Activated CD4-positive, alpha-beta T cell treated with anti-CD3 and anti-CD28 coated beads, Interleukin-2, amount 10 ng/mL, durations not matched to agents 7 days and 5 days (primary cell): ENCODE measurements at regions not wholly inside any gene's neighbourhood (a gene's known extent, or its start where the extent isn't known, plus 50 kb on each side); places are given as distances from the start of the nearest gene placed in this dataset.
A peak's percentile ranks its signal among the peaks of the same experiment; 100 is the strongest.

Experiments
- CTCF ChIA-PET: fragments of 350-600 bp; sonication (Branson Sonifier 250); formaldehyde crosslinking; loops from one replicate; lab custom pipeline; 2021; ENCODE audit warnings: antibody characterized with exemption; lab: Charles Lee
- POLR2A ChIA-PET: fragments of 350-600 bp; sonication (Branson Sonifier 250); formaldehyde crosslinking; loops from one replicate; lab custom pipeline; 2021; ENCODE audit warnings: antibody characterized with exemption; lab: Charles Lee
- DNase-seq: peaks from one replicate; pipeline ENCODE4 v3.0.0-alpha.2; 2020
- H3K27ac Mint-ChIP-seq: one replicate; pipeline ENCODE4 v1.8.0; 2021; ENCODE audit warnings: mild to moderate bottlenecking, moderate library complexity, mixed read lengths
- H3K27me3 Mint-ChIP-seq: one replicate; pipeline ENCODE4 v1.8.0; 2021; ENCODE audit warnings: mixed read lengths
- H3K36me3 Mint-ChIP-seq: one replicate; pipeline ENCODE4 v1.8.0; 2021; ENCODE audit warnings: low read depth, mixed read lengths
- H3K4me1 Mint-ChIP-seq: one replicate; pipeline ENCODE4 v1.8.0; 2021; ENCODE audit warnings: mixed read lengths
- H3K4me3 Mint-ChIP-seq: one replicate; pipeline ENCODE4 v1.8.0; 2021; ENCODE audit warnings: mild to moderate bottlenecking, moderate library complexity, mixed read lengths
- H3K9me3 Mint-ChIP-seq: one replicate; pipeline ENCODE4 v1.8.0; 2021; ENCODE audit warnings: mixed read lengths

DNA sequence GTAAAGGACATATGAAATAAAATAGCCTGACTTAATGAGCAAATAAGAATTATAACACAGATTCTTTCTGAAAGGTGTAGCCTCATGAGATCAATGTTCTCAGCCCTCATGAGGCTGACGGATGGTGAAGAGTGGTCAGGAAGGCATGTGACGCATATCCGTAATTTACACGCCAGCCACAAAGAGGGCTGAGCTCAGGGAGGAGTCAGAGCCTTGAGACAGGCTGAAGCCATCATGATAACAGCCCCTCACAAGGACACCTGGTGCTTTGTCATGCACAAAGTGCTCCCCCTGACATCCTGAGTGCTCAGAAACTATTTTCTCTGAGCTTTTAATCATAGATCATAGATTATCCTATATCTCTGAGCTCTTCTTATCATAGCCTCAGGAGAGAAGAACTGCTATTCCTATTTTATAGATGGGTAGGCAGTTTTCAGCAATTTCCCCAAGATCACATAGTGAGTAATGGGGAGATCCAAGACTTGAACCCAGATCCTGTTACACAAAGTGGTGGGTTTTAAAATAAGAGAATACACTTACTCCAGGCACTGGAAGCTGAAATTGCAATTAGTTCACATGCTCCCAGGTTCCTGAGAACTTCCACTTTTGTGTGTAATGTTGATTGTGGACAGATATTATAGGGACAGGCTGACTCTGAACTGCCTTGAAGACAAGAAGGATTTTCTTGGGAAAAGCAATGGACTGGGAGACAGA is 267.1 kb downstream of the RPLP1 start:
- Mint-ChIP-seq H3K27ac (peak overlapping the region; percentile 79), H3K4me3 (no peak overlapping the region), H3K27me3 (peaks cover 12% of the 10 kb centered on the region), H3K36me3 (peaks cover 9% of the 10 kb centered on the region), H3K9me3 (peaks cover 9% of the 10 kb centered on the region), H3K4me1 (peaks cover 95% of the 10 kb centered on the region)
- ChIA-PET POLR2A (no interaction called here), CTCF (interaction anchor here (0.9 to 2.9 kb wide), 8 partner anchors 7 to 378 kb away, joined by 3 to 12 read pairs (median 4); partner anchors contain the start of gene TLE3)
- peak; percentile 65 for DNase-seq

DNA sequence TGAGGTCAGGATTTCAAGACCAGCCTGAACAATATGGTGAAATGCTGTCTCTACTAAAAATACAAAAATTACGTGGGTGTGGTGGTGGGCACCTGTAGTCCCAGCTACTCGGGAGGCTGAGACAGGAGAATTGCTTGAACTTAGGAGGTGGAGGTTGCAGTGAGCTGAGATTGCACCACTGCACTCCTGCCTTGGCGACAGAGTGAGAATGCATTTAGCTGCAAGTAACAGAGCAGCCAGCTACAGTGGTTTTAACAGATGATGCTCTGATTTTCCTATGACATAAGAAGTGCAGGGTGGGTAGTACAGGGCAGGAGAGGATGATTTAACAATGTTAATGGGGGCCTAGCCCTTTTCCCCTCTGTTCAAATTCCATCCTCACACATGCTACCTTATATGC is 267.9 kb downstream of the RPLP1 start:
- Mint-ChIP-seq H3K9me3 (peaks cover 9% of the 10 kb centered on the region), H3K27ac (peak overlapping the region; percentile 77), H3K36me3 (peaks cover 9% of the 10 kb centered on the region), H3K4me3 (peak overlapping the region; percentile 3), H3K4me1 (peaks cover 92% of the 10 kb centered on the region), H3K27me3 (peaks cover 16% of the 10 kb centered on the region)
- POLR2A ChIA-PET: no interaction called here
- CTCF ChIA-PET: interaction anchor here (0.9 to 2.9 kb wide), 8 partner anchors 8 to 768 kb away, joined by 3 to 12 read pairs (median 5); no protein-coding TSS in a partner anchor
- DNase-seq: no peak

DNA sequence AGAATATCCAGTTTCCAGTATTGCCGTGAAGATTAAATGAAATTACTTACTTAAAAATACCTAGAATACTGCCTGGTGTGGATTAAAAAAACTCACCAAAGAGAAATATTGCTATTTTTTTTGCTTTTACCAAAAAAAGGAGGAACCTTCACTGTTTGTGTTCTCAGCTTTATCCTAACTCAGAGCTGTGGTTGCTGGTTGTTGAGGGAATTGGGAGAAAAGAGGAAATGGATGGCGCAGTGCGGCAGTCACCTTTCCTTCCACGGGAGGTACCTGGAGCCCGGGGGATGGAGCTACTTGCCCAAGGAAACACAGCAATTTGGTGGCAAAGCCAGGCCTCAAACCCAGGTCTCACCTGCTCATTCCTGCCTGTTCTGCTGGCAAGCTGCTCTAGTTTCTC is 270.3 kb downstream of the RPLP1 start:
- DNase-seq: no peak
- no peak overlapping the region for H3K4me3 Mint-ChIP-seq
- CTCF ChIA-PET: interaction anchor here (0.7 to 1.6 kb wide), 4 partner anchors 12 to 270 kb away, joined by 3 to 6 read pairs (median 3); no protein-coding TSS in a partner anchor
- peaks cover 11% of the 10 kb centered on the region for H3K27me3 Mint-ChIP-seq
- H3K36me3 Mint-ChIP-seq: peaks cover 3% of the 10 kb centered on the region
- H3K27ac Mint-ChIP-seq: no peak overlapping the region
- POLR2A ChIA-PET: no interaction called here
- peaks cover 92% of the 10 kb centered on the region for H3K4me1 Mint-ChIP-seq
- H3K9me3 Mint-ChIP-seq: peaks cover 3% of the 10 kb centered on the region

DNA sequence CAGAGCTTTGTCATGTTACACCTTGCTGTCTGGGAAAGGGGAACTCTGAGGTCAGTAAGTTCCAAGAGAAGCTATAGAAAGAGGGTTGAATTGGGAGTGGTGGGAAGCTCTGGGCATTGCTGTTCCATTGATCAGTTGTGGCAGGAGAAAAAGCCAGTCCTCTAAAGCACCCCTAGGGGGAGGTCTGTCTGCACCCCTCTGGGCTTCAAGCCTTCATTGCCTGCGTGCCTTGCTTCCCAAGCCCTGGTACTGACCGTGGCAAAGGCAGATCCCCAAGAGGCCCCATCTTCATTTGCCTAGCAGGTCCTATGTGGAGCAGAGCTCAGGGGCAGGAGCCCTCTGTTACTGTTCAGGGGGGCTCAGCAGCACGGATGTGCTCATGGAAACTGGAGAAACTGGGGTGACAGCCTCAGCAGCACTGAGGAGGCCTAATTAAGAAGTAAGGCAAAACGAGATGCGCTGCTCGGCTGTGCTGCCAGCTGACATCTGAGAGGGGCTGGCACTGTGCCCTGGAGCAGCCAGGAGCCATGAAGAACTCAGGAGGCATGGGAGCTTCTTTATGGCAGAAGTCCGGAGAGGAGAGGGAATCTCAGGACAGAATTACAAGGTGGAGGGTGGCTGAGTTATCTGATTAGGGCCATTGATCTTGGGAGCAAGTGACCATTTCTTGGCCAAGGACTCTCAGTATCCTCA is 270.9 kb downstream of the RPLP1 start:
- Mint-ChIP-seq H3K9me3 (peaks cover 3% of the 10 kb centered on the region), H3K27ac (no peak overlapping the region), H3K4me3 (no peak overlapping the region), H3K4me1 (peaks cover 91% of the 10 kb centered on the region), H3K27me3 (peaks cover 11% of the 10 kb centered on the region), H3K36me3 (peaks cover 3% of the 10 kb centered on the region)
- no peak for DNase-seq
- POLR2A ChIA-PET: no interaction called here
- CTCF ChIA-PET: interaction anchor here (0.7 to 1.6 kb wide), 4 partner anchors 11 to 270 kb away, joined by 3 to 6 read pairs (median 3); no protein-coding TSS in a partner anchor

DNA sequence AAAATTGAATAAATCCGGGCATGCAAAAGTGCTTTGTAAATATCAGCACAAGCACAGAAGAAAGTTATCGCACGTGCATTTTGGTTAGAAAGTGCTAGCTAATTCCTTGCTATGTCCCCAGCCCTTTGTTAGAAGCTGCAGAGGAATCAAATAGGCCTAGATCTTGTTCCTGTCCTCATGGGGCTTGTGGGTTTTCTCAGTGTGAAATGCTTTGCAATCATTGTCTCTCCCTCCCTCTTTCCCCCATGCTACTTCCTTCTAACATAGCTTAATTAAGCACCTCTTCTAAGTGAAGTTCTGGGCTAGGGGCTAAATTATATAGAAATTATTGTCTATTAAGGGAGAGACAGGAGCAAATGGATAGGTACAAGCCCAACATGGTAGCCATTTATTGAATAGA is 271.7 kb downstream of the RPLP1 start:
- Mint-ChIP-seq H3K36me3 (peaks cover 3% of the 10 kb centered on the region), H3K9me3 (peaks cover 3% of the 10 kb centered on the region), H3K4me3 (no peak overlapping the region), H3K4me1 (peaks cover 91% of the 10 kb centered on the region), H3K27ac (no peak overlapping the region), H3K27me3 (peaks cover 11% of the 10 kb centered on the region)
- ChIA-PET CTCF (interaction anchor here (0.6 to 1.2 kb wide), 3 partner anchors 22 to 32 kb away, joined by 3 read pairs; no protein-coding TSS in a partner anchor), POLR2A (interaction anchor here (0.5 kb wide), 1 partner anchor 366 kb away, joined by 3 read pairs; no protein-coding TSS in a partner anchor)
- no peak for DNase-seq

DNA sequence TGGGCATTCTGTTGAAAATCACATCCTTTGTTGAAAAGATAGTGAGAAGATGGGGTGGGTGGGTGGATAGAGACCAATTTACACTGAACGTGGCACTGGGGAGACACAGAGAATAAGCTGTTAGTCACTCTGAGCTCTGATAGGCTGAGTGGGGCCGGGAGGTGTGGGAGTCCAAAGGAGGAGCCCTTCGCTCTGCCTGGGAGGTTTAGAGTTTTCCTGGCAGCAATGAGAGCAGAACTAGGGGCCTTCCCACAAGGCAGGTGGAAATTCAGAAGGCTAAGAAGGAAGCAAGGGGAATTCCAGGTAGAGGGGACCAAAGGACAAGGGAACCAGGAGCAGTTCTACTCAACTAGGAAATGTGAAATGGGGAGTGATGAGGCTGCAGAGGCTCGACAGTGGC is 272.7 kb downstream of the RPLP1 start:
- Mint-ChIP-seq H3K36me3 (peaks cover 3% of the 10 kb centered on the region), H3K4me3 (no peak overlapping the region), H3K4me1 (peaks cover 88% of the 10 kb centered on the region), H3K9me3 (peaks cover 3% of the 10 kb centered on the region), H3K27ac (peak overlapping the region; percentile 16), H3K27me3 (peaks cover 11% of the 10 kb centered on the region)
- CTCF ChIA-PET: interaction anchor here (1.1 to 1.4 kb wide), 3 partner anchors 12 to 31 kb away, joined by 3 to 5 read pairs (median 3); no protein-coding TSS in a partner anchor
- POLR2A ChIA-PET: no interaction called here
- no peak for DNase-seq

DNA sequence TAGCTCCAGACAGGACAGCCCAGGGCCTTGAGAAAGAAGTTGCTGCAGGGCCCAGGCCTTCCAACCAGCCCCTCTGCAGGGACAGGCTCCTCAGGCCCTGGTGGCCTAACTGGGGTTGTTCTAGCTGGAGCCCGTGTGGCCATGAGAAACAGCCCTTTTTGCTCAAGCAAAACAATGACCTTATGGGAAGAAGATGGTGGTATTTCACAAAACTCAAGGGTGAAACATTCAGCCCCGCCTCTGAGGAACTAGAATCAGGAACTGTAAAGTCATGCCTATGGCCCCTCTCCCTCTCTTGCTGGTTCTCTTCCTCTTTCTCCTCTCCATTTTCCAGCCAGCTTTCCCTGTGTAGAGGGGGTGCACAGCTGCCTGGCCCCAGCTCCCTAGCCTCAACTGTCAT is 273.3 kb downstream of the RPLP1 start:
- CTCF ChIA-PET: interaction anchor here (1.1 to 1.4 kb wide), 2 partner anchors 11 to 14 kb away, joined by 3 to 5 read pairs; no protein-coding TSS in a partner anchor
- H3K4me1 Mint-ChIP-seq: peaks cover 84% of the 10 kb centered on the region
- no peak overlapping the region for H3K4me3 Mint-ChIP-seq
- peaks cover 3% of the 10 kb centered on the region for H3K36me3 Mint-ChIP-seq
- DNase-seq: no peak
- H3K9me3 Mint-ChIP-seq: no peaks in the 10 kb centered on the region
- POLR2A ChIA-PET: no interaction called here
- no peak overlapping the region for H3K27ac Mint-ChIP-seq
- H3K27me3 Mint-ChIP-seq: peaks cover 11% of the 10 kb centered on the region

DNA sequence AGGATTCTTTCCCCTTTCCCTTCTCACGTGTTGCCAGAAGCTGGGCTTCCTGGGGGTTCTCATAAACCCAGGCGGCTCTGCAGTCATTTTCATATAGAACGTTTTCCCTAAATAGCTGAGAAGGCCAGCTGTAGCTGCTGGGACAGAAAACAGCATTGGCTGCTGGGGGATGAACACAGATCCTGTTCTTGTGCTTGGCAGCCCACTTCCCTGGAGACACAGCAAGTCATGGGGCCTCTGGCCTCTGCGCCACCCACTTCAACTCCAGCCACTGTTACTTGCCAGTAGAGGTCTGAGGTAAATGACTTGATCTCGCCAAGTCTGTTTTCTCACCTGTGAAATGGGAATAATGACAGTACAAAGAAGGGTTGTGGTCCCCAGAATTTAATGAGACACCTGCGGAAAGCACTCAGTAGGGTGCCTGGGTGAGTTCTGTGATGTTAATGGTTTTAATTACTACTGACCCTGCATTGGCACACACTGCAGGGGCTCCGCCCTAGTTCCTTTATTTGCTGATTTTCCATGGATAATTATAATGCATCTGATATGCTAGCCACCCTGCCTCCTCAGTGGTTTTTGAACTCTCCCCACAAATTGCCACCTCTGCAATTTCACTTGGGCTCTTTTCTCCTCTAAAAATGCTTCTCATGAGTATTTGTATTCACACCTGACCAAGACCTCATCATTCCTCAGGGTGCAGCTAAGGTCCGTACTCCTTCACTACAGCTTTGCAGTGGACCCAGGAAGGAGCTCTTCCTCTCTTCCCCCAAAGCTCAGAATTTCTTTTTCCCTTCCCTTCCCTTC is 274.7 kb downstream of the RPLP1 start:
- Mint-ChIP-seq H3K36me3 (peaks cover 3% of the 10 kb centered on the region), H3K4me1 (peaks cover 82% of the 10 kb centered on the region), H3K4me3 (no peak overlapping the region), H3K27me3 (peaks cover 14% of the 10 kb centered on the region), H3K27ac (no peak overlapping the region), H3K9me3 (no peaks in the 10 kb centered on the region)
- CTCF ChIA-PET: interaction anchor here (0.8 to 1.8 kb wide), 2 partner anchors 8 to 16 kb away, joined by 3 to 6 read pairs; no protein-coding TSS in a partner anchor
- no peak for DNase-seq
- POLR2A ChIA-PET: no interaction called here

DNA sequence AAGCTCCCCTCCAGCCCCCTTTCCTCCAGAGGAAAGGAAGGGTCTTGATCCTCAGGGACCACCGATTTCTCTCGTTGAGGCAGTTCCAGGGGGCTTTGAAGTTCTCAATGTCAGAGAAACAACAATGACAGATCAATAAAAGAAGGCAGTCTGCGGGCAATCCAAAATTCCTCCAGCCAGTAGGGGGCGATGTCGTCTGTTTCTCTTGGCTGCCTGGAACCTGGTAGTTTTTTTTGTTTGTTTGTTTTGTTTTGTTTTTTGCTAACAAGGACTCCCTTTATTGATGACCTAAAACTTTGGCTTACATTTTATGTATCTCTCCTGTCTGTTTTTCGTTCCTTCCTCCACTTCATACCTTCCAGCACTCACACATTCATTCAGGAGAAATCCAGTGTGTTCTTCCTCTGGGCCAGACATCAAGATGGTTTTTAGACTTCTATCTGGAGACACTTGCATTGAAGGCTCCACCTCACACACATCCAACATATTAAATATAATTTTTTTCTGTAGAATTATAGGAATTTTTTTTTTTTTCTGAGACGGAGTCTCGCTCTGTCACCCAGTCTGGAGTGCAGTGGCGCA is 276.6 kb downstream of the RPLP1 start:
- no peaks in the 10 kb centered on the region for H3K9me3 Mint-ChIP-seq
- ChIA-PET CTCF (interaction anchor here (0.7 to 1.8 kb wide), 4 partner anchors 10 to 295 kb away, joined by 3 to 6 read pairs (median 4); no protein-coding TSS in a partner anchor), POLR2A (no interaction called here)
- DNase-seq: peak; percentile 77
- H3K4me1 Mint-ChIP-seq: peaks cover 65% of the 10 kb centered on the region
- H3K36me3 Mint-ChIP-seq: peaks cover 3% of the 10 kb centered on the region
- no peak overlapping the region for H3K4me3 Mint-ChIP-seq
- no peak overlapping the region for H3K27ac Mint-ChIP-seq
- H3K27me3 Mint-ChIP-seq: peaks cover 10% of the 10 kb centered on the region

DNA sequence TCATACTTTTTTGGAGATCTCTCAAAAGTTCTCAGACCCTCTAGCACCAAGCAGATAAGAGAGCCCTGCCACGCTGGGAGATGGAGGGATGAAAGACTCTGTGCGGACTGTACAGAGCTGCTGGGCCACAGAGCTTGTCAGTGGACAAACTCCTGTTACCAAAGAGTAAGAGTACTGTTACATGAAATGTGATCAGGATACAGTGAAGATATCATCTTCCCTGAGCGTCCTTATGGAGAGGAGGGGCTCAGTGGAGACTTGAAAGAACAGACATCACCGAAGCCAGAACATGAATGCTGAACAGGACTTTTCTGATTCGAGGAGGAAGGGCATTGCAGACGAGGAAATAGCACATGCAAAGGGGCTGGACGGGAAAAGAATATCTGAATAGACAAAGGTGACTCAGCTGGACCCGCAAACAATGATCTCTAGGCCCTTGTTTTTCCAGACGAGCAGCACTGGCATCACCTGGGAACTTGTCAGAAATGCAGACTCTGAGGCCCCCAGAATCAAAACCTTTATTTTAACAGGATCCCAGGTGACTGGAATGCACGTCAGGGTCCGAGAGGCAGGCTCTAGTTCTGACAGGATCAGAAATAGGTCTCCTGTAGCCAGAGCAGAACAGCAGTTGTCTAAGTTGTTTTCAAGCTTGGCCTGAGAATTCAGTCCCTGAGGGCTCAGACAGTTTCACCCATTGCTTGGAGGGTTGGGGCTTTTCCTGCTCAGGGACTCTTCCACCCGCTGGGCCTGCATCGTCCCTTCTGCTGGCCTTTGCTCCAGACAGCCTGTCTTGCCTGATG is 277.9 kb downstream of the RPLP1 start:
- Mint-ChIP-seq H3K9me3 (peaks cover 2% of the 10 kb centered on the region), H3K36me3 (peaks cover 1% of the 10 kb centered on the region), H3K4me3 (no peak overlapping the region), H3K27ac (peak overlapping the region; percentile 33), H3K27me3 (peaks cover 6% of the 10 kb centered on the region), H3K4me1 (peaks cover 55% of the 10 kb centered on the region)
- POLR2A ChIA-PET: no interaction called here
- CTCF ChIA-PET: interaction anchor here (0.9 to 3.4 kb wide), 3 partner anchors 13 to 62 kb away, joined by 3 to 14 read pairs (median 4); no protein-coding TSS in a partner anchor
- DNase-seq: no peak

DNA sequence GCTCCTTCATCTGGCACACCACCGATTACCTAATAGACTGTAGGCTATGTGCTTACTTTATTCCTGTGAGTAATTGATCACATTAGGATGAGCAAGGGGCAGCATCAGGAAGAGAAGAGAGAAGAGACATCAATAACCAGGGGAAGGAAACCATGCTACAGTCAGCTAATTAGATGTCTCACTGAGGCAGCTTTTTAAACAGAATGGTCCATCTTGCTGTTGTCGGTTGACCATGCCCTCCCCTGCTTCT is 278.4 kb downstream of the RPLP1 start:
- ChIA-PET CTCF (interaction anchor here (0.9 to 3.4 kb wide), 4 partner anchors 13 to 62 kb away, joined by 3 to 14 read pairs (median 4); no protein-coding TSS in a partner anchor), POLR2A (no interaction called here)
- Mint-ChIP-seq H3K36me3 (peaks cover 1% of the 10 kb centered on the region), H3K27ac (peak overlapping the region; percentile 33), H3K27me3 (peaks cover 10% of the 10 kb centered on the region), H3K4me1 (peaks cover 51% of the 10 kb centered on the region), H3K4me3 (no peak overlapping the region), H3K9me3 (peaks cover 2% of the 10 kb centered on the region)
- DNase-seq: no peak
